ENCODE measurements at regions not wholly inside any gene's neighbourhood (a gene's known extent, or its start where the extent isn't known, plus 50 kb on each side); places are given as distances from the start of the nearest gene placed in this dataset.

DNA sequence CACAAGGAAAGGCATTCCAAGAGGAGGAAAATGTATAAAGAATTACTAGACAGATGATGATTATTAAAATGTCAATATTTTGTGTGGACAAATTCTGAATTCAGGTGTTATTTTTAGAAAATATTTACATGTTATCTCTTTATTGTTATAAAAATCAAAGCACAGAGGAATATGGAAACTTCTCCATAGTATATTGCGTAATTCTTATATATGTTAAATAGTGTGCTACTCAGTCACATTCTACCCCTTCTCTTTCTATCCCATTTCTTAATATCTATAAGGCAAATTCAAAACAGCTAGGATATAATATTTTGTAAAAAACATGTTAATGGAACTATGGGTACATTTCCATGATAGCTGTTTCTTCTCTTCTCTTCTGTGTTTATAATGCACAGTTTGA is 546.8 kb upstream of the FTMT start:
- no peaks in the 10 kb centered on the region for H3K9me3 Mint-ChIP-seq
- H3K27ac Mint-ChIP-seq: no peak overlapping the region
- H3K36me3 Mint-ChIP-seq: no peaks in the 10 kb centered on the region
- no peak overlapping the region for H3K4me3 Mint-ChIP-seq
- DNase-seq (ENCODE audit: low spot score in 2 of 2, unreplicated experiment in 2 of 2): no peak
- H3K4me1 Mint-ChIP-seq: no peaks in the 10 kb centered on the region
- no peaks in the 10 kb centered on the region for H3K27me3 Mint-ChIP-seq (ENCODE audit: low read depth)
- TF ChIP-seq, protein P1, sequence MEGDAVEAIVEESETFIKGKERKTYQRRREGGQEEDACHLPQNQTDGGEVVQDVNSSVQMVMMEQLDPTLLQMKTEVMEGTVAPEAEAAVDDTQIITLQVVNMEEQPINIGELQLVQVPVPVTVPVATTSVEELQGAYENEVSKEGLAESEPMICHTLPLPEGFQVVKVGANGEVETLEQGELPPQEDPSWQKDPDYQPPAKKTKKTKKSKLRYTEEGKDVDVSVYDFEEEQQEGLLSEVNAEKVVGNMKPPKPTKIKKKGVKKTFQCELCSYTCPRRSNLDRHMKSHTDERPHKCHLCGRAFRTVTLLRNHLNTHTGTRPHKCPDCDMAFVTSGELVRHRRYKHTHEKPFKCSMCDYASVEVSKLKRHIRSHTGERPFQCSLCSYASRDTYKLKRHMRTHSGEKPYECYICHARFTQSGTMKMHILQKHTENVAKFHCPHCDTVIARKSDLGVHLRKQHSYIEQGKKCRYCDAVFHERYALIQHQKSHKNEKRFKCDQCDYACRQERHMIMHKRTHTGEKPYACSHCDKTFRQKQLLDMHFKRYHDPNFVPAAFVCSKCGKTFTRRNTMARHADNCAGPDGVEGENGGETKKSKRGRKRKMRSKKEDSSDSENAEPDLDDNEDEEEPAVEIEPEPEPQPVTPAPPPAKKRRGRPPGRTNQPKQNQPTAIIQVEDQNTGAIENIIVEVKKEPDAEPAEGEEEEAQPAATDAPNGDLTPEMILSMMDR (IDR thresholded peaks at IDR 0.05; ENCODE audit: unreplicated experiment): no peak

DNA sequence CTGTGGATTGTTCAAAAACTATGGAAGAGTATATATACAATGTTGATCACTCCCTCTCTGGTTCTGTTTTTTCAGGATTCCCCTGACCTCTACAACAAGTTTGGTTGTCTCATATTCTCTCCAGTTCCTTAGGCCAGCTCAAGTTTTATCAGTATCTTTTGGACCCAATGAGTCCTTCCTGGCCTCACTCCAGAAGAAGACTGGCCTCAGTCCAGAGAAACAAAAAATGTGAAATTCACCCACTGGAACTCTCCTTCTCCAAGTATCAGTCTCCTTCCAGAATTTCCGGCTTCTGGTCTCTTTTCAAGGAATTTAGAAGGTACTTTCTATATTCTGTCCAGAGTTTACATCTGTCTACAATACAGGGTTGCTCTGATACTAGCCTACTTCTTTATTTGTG is 537.8 kb upstream of the FTMT start:
- no peak for DNase-seq (ENCODE audit: low spot score in 2 of 2, unreplicated experiment in 2 of 2)
- H3K4me3 Mint-ChIP-seq: no peak overlapping the region
- H3K9me3 Mint-ChIP-seq: peaks cover 23% of the 10 kb centered on the region
- TF ChIP-seq, protein P1 (IDR thresholded peaks at IDR 0.05; ENCODE audit: unreplicated experiment): no peak
- no peaks in the 10 kb centered on the region for H3K27me3 Mint-ChIP-seq (ENCODE audit: low read depth)
- no peaks in the 10 kb centered on the region for H3K4me1 Mint-ChIP-seq
- no peaks in the 10 kb centered on the region for H3K36me3 Mint-ChIP-seq
- H3K27ac Mint-ChIP-seq: no peak overlapping the region

GRCh38 chr5:121315786-121316185 is 535.9 kb upstream of the FTMT start:
- TF ChIP-seq, protein P1 (IDR thresholded peaks at IDR 0.05; ENCODE audit: unreplicated experiment): no peak
- H3K4me3 Mint-ChIP-seq: no peak overlapping the region
- no peaks in the 10 kb centered on the region for H3K27me3 Mint-ChIP-seq (ENCODE audit: low read depth)
- H3K27ac Mint-ChIP-seq: no peak overlapping the region
- DNase-seq (ENCODE audit: low spot score in 2 of 2, unreplicated experiment in 2 of 2): no peak
- no peaks in the 10 kb centered on the region for H3K4me1 Mint-ChIP-seq
- H3K9me3 Mint-ChIP-seq: peaks cover 23% of the 10 kb centered on the region
- H3K36me3 Mint-ChIP-seq: no peaks in the 10 kb centered on the region

DNA sequence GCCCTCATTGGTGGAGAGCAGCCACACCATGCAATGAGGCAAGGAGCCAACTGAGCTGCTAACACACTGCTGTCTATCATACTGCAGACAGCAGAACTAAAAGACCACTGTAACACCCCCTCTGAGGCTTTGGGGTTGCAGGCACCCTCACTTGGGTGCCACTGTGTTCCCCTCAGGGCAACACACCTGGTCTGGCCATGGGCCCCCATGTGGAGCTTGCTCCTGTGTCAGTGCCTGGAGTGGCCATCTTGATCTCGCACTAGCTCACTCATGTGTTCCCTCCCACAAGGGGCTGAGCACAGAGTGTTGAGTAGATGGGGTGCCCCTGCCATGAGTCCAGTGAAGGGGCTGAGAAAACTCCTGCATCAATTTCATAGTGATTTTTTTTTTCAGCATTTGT is 532.4 kb upstream of the FTMT start:
- peaks cover 10% of the 10 kb centered on the region for H3K9me3 Mint-ChIP-seq
- no peak overlapping the region for H3K4me3 Mint-ChIP-seq
- TF ChIP-seq, protein P1 (IDR thresholded peaks at IDR 0.05; ENCODE audit: unreplicated experiment): no peak
- no peak for DNase-seq (ENCODE audit: low spot score in 2 of 2, unreplicated experiment in 2 of 2)
- H3K4me1 Mint-ChIP-seq: no peaks in the 10 kb centered on the region
- no peaks in the 10 kb centered on the region for H3K36me3 Mint-ChIP-seq
- H3K27me3 Mint-ChIP-seq (ENCODE audit: low read depth): no peaks in the 10 kb centered on the region
- no peak overlapping the region for H3K27ac Mint-ChIP-seq

- peak overlapping the region; percentile 14 for H3K27ac Mint-ChIP-seq
- DNase-seq (ENCODE audit: low spot score in 2 of 2, unreplicated experiment in 2 of 2): no peak
- H3K27me3 Mint-ChIP-seq (ENCODE audit: low read depth): no peaks in the 10 kb centered on the region
- H3K4me1 Mint-ChIP-seq: no peaks in the 10 kb centered on the region
- TF ChIP-seq, protein P1 (IDR thresholded peaks at IDR 0.05; ENCODE audit: unreplicated experiment): no peak
- H3K36me3 Mint-ChIP-seq: no peaks in the 10 kb centered on the region
- no peaks in the 10 kb centered on the region for H3K9me3 Mint-ChIP-seq
- H3K4me3 Mint-ChIP-seq: no peak overlapping the region
Observed at GRCh38 chr5:121325930-121326329, 525.8 kb upstream of the FTMT start.

Data from mesothelial cell of epicardium (in vitro differentiated cells).